NCI-H1694 (cell line): ENCODE measurements at regions not wholly inside any gene's neighbourhood (a gene's known extent, or its start where the extent isn't known, plus 50 kb on each side); places are given as distances from the start of the nearest gene placed in this dataset.

Experiments used
- DNase-seq: peaks from one replicate; lab custom pipeline; 2025; lab: John Stamatoyannopoulos, UW

GRCh38 chr15:89399238-89400115, 64.9 kb upstream of the POLG start:
- peak; percentile 59 for DNase-seq

DNA sequence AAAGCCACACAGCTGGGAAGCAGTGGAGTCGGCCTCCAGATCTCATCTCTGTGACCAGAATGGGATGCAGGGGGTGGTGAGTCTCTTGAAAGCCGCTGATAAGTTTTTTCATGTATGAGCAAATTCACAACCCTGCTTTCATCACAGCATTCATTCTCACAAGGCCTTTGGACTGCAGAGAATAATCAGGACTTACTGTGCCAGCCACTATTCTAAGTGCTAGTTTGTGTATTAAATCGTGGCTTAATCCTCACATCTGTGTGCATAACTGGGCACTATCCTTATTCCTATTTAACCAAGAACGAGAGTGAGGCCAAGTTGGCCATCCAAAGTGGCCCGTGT, 64.2 kb upstream of the POLG start:
- peak; percentile 25 for DNase-seq

GRCh38 chr15:89397653-89398023, 63.0 kb upstream of the POLG start:
- DNase-seq, result no peak

- no peak for DNase-seq
These were observed 62.4 kb upstream of the POLG start for GRCh38 chr15:89396723-89397652.

DNA sequence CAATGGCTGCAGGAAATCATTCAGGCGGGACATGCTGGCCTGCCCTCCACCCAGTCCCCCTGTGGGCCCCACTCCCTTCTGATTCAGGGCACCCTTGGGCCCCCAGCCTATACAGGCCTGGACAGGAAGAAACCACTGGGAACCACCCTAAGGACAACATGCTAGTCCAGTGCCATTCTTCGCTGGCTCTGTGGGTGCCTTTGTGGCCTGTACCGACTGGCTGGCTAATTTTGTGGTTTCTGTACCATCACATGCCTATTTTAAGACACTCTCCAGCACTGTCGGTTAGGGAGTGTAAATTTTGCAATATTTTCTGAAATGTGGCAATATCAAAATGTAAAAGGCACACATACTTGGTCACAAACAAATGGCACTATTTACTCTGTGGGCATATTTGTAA, 61.4 kb upstream of the POLG start:
- DNase-seq, result no peak

DNA sequence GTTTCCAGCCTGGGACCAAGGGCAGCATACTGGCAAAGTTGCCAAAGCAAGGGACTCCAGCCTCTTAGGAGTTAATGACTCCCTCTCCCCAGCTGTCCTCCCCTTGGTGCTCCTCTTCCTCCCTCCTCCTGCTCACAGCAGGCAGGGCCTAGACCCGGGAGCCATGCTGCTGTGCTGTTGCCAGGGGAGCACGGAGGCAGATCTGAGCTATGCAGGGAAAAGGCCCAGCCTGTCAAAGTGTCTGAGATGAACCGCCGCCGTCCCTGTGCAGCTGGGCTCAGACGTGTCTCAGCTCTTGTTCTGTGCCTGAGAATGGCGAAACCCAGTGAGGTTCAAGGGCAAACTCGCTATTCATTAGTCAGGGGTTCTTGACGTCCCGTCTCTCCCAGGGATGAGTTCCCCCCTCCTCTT, 60.8 kb upstream of the POLG start:
- no peak for DNase-seq

- no peak for DNase-seq
These were observed 60.4 kb upstream of the POLG start for GRCh38 chr15:89395031-89395430.

GRCh38 chr15:89393056-89393455, 58.4 kb upstream of the POLG start:
- no peak for DNase-seq

- no peak for DNase-seq
These were observed 57.1 kb upstream of the POLG start for GRCh38 chr15:89391685-89392257.

GRCh38 chr15:89389841-89390603, 55.4 kb upstream of the POLG start:
- DNase-seq, result no peak

- no peak for DNase-seq
These were observed 52.7 kb upstream of the POLG start for GRCh38 chr15:89387140-89387903.

- no peak for DNase-seq
These were observed 51.1 kb upstream of the POLG start for GRCh38 chr15:89385596-89386331.
